H9 (cell line): ENCODE measurements at regions not wholly inside any gene's neighbourhood (a gene's known extent, or its start where the extent isn't known, plus 50 kb on each side); places are given as distances from the start of the nearest gene placed in this dataset.

Experiments
- DNase-seq: peaks from one replicate; pipeline ENCODE4 v3.0.0-alpha.2; 2017
- H2AFZ ChIP-seq: one replicate; pipeline ENCODE4 v1.6.1; 2013; ENCODE audit warnings: mild to moderate bottlenecking, low read length, control low read depth, moderate library complexity
- H2AK5ac ChIP-seq: 2 replicates; pipeline ENCODE4 v1.6.1; 2013; ENCODE audit warnings: low read length, control low read depth, mixed read lengths; ENCODE audit not compliant: insufficient read length
- H2BK120ac ChIP-seq: one replicate; pipeline ENCODE4 v1.6.1; 2013; ENCODE audit warnings: low read depth, mild to moderate bottlenecking, low read length, control low read depth, inconsistent platforms; ENCODE audit not compliant: poor library complexity, severe bottlenecking
- H2BK12ac ChIP-seq: 2 replicates; pipeline ENCODE4 v1.6.1; 2013; ENCODE audit warnings: low read length, control low read depth, mixed read lengths, low read depth; ENCODE audit not compliant: insufficient read length
- H2BK15ac ChIP-seq: 2 replicates; pipeline ENCODE4 v1.6.1; 2013; ENCODE audit warnings: low read depth, low read length, control low read depth
- H2BK20ac ChIP-seq: one replicate; pipeline ENCODE4 v1.6.1; 2013; ENCODE audit warnings: low read depth, mild to moderate bottlenecking, low read length, control low read depth, inconsistent platforms; ENCODE audit not compliant: poor library complexity, severe bottlenecking
- H2BK5ac ChIP-seq: 2 replicates; pipeline ENCODE4 v1.6.1; 2013; ENCODE audit warnings: low read length, control low read depth, mixed read lengths; ENCODE audit not compliant: insufficient read length
- H3K14ac ChIP-seq: 2 replicates; pipeline ENCODE4 v1.6.1; 2013; ENCODE audit warnings: low read length, control low read depth; ENCODE audit not compliant: insufficient read depth
- H3K18ac ChIP-seq: 2 replicates; pipeline ENCODE4 v1.6.1; 2013; ENCODE audit warnings: low read depth, mild to moderate bottlenecking, mixed read lengths, low read length, control low read depth; ENCODE audit not compliant: insufficient read length
- H3K23ac ChIP-seq: 2 replicates; pipeline ENCODE4 v1.6.1; 2013; ENCODE audit warnings: low read length, control low read depth, mixed read lengths, low read depth; ENCODE audit not compliant: insufficient read length
- H3K23me2 ChIP-seq: 2 replicates; pipeline ENCODE4 v1.6.1; 2013; ENCODE audit warnings: low read depth, mild to moderate bottlenecking, mixed read lengths, low read length, control low read depth; ENCODE audit not compliant: insufficient read length, poor library complexity, severe bottlenecking
- H3K27ac ChIP-seq: 2 replicates; pipeline ENCODE4 v1.5.1; 2013; ENCODE audit warnings: low read length, control low read depth, mixed read lengths, low read depth; ENCODE audit not compliant: insufficient read length
- H3K27me3 ChIP-seq: 2 replicates; pipeline ENCODE4 v1.6.1; 2013; ENCODE audit warnings: low read length, control low read depth, inconsistent platforms; ENCODE audit not compliant: insufficient read depth
- H3K4ac ChIP-seq: 2 replicates; pipeline ENCODE4 v1.6.1; 2013; ENCODE audit warnings: low read depth, mild to moderate bottlenecking, control low read depth, inconsistent platforms, low read length, moderate library complexity
- H3K4me1 ChIP-seq: 2 replicates; pipeline ENCODE4 v1.6.1; 2013; ENCODE audit warnings: low read length, control low read depth, inconsistent platforms; ENCODE audit not compliant: insufficient read depth
- H3K4me2 ChIP-seq: 2 replicates; pipeline ENCODE4 v1.6.1; 2013; ENCODE audit warnings: low read length, control low read depth, mixed read lengths; ENCODE audit not compliant: insufficient read length, insufficient read depth
- H3K56ac ChIP-seq: 2 replicates; pipeline ENCODE4 v1.6.1; 2013; ENCODE audit warnings: low read depth, mild to moderate bottlenecking, mixed read lengths, low read length, control low read depth; ENCODE audit not compliant: insufficient read length
- H3K79me1 ChIP-seq: 2 replicates; pipeline ENCODE4 v1.6.1; 2013; ENCODE audit warnings: low read depth, mild to moderate bottlenecking, moderate library complexity, low read length, control low read depth, inconsistent platforms; ENCODE audit not compliant: insufficient read depth, poor library complexity, severe bottlenecking
- H3K79me2 ChIP-seq: 2 replicates; pipeline ENCODE4 v1.6.1; 2013; ENCODE audit warnings: low read length, control low read depth, inconsistent platforms; ENCODE audit not compliant: insufficient read depth
- H3K9ac ChIP-seq: 2 replicates; pipeline ENCODE4 v1.6.1; 2013; ENCODE audit warnings: low read length, control low read depth, mixed read lengths; ENCODE audit not compliant: insufficient read length; ENCODE audit errors: extremely low read depth
- H3K9me3 ChIP-seq: one replicate; pipeline ENCODE4 v1.6.1; 2013; ENCODE audit warnings: low read depth, low read length, inconsistent platforms; ENCODE audit not compliant: control insufficient read depth
- H3T11ph ChIP-seq: one replicate; pipeline ENCODE4 v1.6.1; 2013; ENCODE audit warnings: mild to moderate bottlenecking, low read length, control low read depth, inconsistent platforms
- H4K20me1 ChIP-seq: one replicate; pipeline ENCODE4 v1.6.1; 2013; ENCODE audit not compliant: control insufficient read depth, insufficient read length, insufficient read depth
- H4K5ac ChIP-seq: 2 replicates; pipeline ENCODE4 v1.6.1; 2013; ENCODE audit warnings: low read depth, mild to moderate bottlenecking, mixed read lengths, low read length, control low read depth; ENCODE audit not compliant: insufficient read length
- H4K8ac ChIP-seq: replicated peaks from 2 replicates; pipeline ENCODE4 v1.6.1; 2013; ENCODE audit warnings: low read length, control low read depth, mixed read lengths, low read depth; ENCODE audit not compliant: insufficient read length
- H4K91ac ChIP-seq: 2 replicates; pipeline ENCODE4 v1.6.1; 2013; ENCODE audit warnings: low read depth, mild to moderate bottlenecking, moderate library complexity, mixed read lengths, low read length, control low read depth; ENCODE audit not compliant: insufficient read length
- H3K27ac Mint-ChIP-seq, 3 experiments: 2 replicates in 2 of 3; 3 replicates in 1 of 3; pipeline ENCODE4 v1.8.0; 2020 to 2021; ENCODE audit warnings: mixed read lengths in 3 of 3, mild to moderate bottlenecking in 1 of 3, moderate library complexity in 1 of 3
- H3K27me3 Mint-ChIP-seq: 2 replicates; pipeline ENCODE4 v1.8.0; 2021; ENCODE audit warnings: low read depth, mild to moderate bottlenecking, moderate library complexity, mixed read lengths
- H3K36me3 Mint-ChIP-seq, 3 experiments: 2 replicates in 2 of 3; 3 replicates in 1 of 3; pipeline ENCODE4 v1.8.0; 2020 to 2021; ENCODE audit warnings: low read depth in 3 of 3, mixed read lengths in 3 of 3; ENCODE audit not compliant: insufficient read depth in 1 of 3
- H3K4me1 Mint-ChIP-seq, 2 experiments: 2 replicates each; pipeline ENCODE4 v1.8.0; 2020; ENCODE audit warnings: mixed read lengths in 2 of 2
- H3K4me3 Mint-ChIP-seq, 2 experiments: 2 replicates in 1 of 2; 3 replicates in 1 of 2; pipeline ENCODE4 v1.8.0; 2020 to 2021; ENCODE audit warnings: mild to moderate bottlenecking in 2 of 2, mixed read lengths in 2 of 2, moderate library complexity in 1 of 2
- H3K9me3 Mint-ChIP-seq, 2 experiments: 2 replicates in 1 of 2; 3 replicates in 1 of 2; pipeline ENCODE4 v1.8.0; 2020; ENCODE audit warnings: mild to moderate bottlenecking in 2 of 2, mixed read lengths in 2 of 2, moderate library complexity in 1 of 2
- CTCF ChIP-seq: fragments of 200-600 bp; sonication (generic); conservative IDR thresholded peaks from 3 replicates; pipeline ENCODE4 v1.8.0; 2021; ENCODE audit warnings: antibody characterized with exemption, mild to moderate bottlenecking
- WGBS: extraction: QIAGEN DNeasy Blood & Tissue Kit; methylation state at CpG from one replicate; pipeline ENCODE4 v1.1.7; 2013; ENCODE audit warnings: missing lambda C conversion rate, low lambda C conversion rate, mixed read lengths; ENCODE audit not compliant: insufficient read length; ENCODE audit errors: extremely low coverage; 5-methylcytosine and 5-hydroxymethylcytosine counted together

- Mint-ChIP-seq H3K4me3 (no peak overlapping the region; a peak in 1 of 5 replicates), H3K9me3 (no peaks in the 10 kb centered on the region; a peak in 1 of 5 replicates), H3K27ac (peak overlapping the region; percentile 11 to 92 (median 37); a peak in 6 of 7 replicates), H3K4me1 (peaks cover 31% of the 10 kb centered on the region in 2 experiments), H3K27me3 (no peaks in the 10 kb centered on the region), H3K36me3 (peaks cover 0 to 8% (median 4%) of the 10 kb centered on the region in 3 experiments; a peak in 2 of 7 replicates)
- Histone ChIP-seq H4K20me1 (no peaks in the 10 kb centered on the region), H3K4me2 (peak overlapping the region; percentile 16), H4K5ac (no peak overlapping the region), H2BK120ac (no peak overlapping the region), H3K23ac (no peak overlapping the region), H3K27me3 (no peaks in the 10 kb centered on the region), H4K91ac (no peak overlapping the region), H3K18ac (no peak overlapping the region), H3K27ac (peak overlapping the region; percentile 29), H2BK12ac (no peak overlapping the region), H3K56ac (no peak overlapping the region), H3K9me3 (no peaks in the 10 kb centered on the region), H3K4ac (no peak overlapping the region), H3T11ph (no peak overlapping the region), H4K8ac (no peak overlapping the region), H3K14ac (no peak overlapping the region), H3K4me1 (no peaks in the 10 kb centered on the region; the same call in 1 of the 2 replicates), H3K79me1 (no peaks in the 10 kb centered on the region), H2BK15ac (no peak overlapping the region), H3K23me2 (no peaks in the 10 kb centered on the region), H2BK5ac (no peak overlapping the region), H2BK20ac (no peak overlapping the region), H3K9ac (no peak overlapping the region), H3K79me2 (no peaks in the 10 kb centered on the region), H2AFZ (no peak overlapping the region), H2AK5ac (no peak overlapping the region)
- TF ChIP-seq CTCF = no peak
- no peak for DNase-seq
- WGBS = no CpG with 5 or more reads among the region's 5 CpGs
These were observed 260.0 kb upstream of the NRXN1 start for GRCh38 chr2:51291762-51292551.
